ENCODE measurements at regions not wholly inside any gene's neighbourhood (a gene's known extent, or its start where the extent isn't known, plus 50 kb on each side); places are given as distances from the start of the nearest gene placed in this dataset.

GRCh38 chr9:3628239-3628638 lies 102.4 kb upstream of the RFX3 start:
- H3K4me3 ChIP-seq (ENCODE audit: low read depth, low read length): no peak overlapping the region
- DNase-seq (ENCODE audit: low read depth): no peak
- no peak for TF ChIP-seq CTCF (IDR thresholded peaks at IDR 0.05; ENCODE audit: insufficient read depth, low read depth, low read length, missing control alignments)

DNA sequence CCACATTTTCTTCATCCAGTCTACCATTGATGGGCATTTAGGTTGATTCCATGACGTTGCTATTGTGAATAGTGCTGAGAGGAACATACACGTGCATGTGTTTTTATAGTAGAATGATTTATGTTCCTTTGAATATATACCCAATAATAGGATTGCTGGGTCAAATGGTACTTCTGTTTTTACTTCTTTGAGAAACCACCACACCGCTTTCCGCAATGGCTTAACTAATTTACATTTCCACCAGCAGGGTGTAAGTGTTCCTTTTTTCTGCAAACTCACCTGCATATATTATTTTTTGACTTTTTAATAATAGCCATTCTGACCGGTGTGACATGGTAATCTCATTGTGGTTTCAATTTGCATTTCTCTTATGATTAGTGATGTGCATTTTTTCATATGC lies 82.2 kb upstream of the RFX3 start:
- no peak for TF ChIP-seq CTCF (IDR thresholded peaks at IDR 0.05; ENCODE audit: insufficient read depth, low read depth, low read length, missing control alignments)
- no peak overlapping the region for H3K4me3 ChIP-seq (ENCODE audit: low read depth, low read length)
- peak; percentile 57 for DNase-seq (ENCODE audit: low read depth)

DNA sequence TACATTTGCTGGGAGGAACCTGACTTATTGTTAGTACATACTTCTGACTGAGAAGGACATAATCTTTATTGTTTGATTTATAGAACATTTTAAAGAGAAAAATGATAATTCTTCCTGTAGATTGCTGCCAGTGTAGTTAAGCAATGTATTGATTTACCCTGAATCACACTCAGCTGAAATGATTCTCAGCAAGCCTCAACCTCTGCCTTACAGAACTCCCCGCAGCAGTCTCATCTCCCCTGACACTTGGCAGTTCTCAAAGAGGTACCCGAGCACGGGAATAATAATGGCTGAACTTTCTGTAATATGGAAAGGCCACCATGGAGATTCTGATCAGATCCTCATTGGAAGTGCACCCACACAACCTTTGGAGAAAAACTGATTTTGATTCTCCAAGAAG lies 74.9 kb upstream of the RFX3 start:
- TF ChIP-seq CTCF (IDR thresholded peaks at IDR 0.05; ENCODE audit: insufficient read depth, low read depth, low read length, missing control alignments): no peak
- DNase-seq (ENCODE audit: low read depth): no peak
- H3K4me3 ChIP-seq (ENCODE audit: low read depth, low read length): no peak overlapping the region

GRCh38 chr9:3597792-3598191 lies 72.0 kb upstream of the RFX3 start:
- no peak for TF ChIP-seq CTCF (IDR thresholded peaks at IDR 0.05; ENCODE audit: insufficient read depth, low read depth, low read length, missing control alignments)
- H3K4me3 ChIP-seq (ENCODE audit: low read depth, low read length): no peak overlapping the region
- DNase-seq (ENCODE audit: low read depth): no peak

DNA sequence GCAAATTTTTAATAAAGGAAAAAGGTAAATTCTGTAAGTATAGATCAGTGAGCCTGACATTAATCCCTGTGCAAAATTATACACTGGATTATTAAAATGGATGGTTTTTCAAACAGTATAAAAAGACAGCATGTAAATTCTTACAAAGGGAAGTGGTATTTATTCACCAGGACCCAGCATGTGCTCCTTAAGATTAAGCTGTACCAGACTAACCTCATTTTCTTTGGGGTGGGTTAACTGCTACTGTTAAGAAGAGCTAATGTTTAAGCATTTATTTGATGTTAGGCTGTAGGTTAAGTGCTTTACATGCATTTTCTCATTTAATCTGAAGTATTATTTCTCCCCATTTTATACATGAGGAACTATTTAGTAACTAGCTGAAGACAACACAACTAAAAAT lies 60.3 kb upstream of the RFX3 start:
- no peak overlapping the region for H3K4me3 ChIP-seq (ENCODE audit: low read depth, low read length)
- no peak for DNase-seq (ENCODE audit: low read depth)
- TF ChIP-seq CTCF (IDR thresholded peaks at IDR 0.05; ENCODE audit: insufficient read depth, low read depth, low read length, missing control alignments): no peak

DNA sequence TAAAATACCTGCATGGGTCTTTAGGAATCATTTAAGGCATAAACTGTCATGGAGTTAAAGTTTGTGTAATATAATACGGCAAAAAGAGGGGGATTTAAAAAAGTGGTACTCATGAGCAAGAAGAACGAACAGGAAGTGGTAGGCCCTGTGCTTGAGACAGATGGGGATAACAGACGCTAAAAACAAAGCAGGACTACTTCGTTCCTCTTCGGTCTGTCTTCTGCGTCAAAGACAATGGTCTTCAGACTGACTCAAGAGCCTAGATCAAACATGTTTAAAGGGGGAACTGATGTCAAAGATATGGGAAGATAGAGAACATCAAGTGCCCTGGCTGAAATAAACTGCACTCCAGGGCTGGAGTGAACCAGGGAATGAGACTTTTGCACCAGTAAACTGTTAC lies 59.8 kb upstream of the RFX3 start:
- no peak for TF ChIP-seq CTCF (IDR thresholded peaks at IDR 0.05; ENCODE audit: insufficient read depth, low read depth, low read length, missing control alignments)
- no peak overlapping the region for H3K4me3 ChIP-seq (ENCODE audit: low read depth, low read length)
- no peak for DNase-seq (ENCODE audit: low read depth)

GRCh38 chr9:3578786-3579185 lies 53.0 kb upstream of the RFX3 start:
- TF ChIP-seq CTCF (IDR thresholded peaks at IDR 0.05; ENCODE audit: insufficient read depth, low read depth, low read length, missing control alignments): no peak
- no peak for DNase-seq (ENCODE audit: low read depth)
- H3K4me3 ChIP-seq (ENCODE audit: low read depth, low read length): no peak overlapping the region

Data from GM12865 (cell line).